ENCODE measurements at regions not wholly inside any gene's neighbourhood (a gene's known extent, or its start where the extent isn't known, plus 50 kb on each side); places are given as distances from the start of the nearest gene placed in this dataset.

DNA sequence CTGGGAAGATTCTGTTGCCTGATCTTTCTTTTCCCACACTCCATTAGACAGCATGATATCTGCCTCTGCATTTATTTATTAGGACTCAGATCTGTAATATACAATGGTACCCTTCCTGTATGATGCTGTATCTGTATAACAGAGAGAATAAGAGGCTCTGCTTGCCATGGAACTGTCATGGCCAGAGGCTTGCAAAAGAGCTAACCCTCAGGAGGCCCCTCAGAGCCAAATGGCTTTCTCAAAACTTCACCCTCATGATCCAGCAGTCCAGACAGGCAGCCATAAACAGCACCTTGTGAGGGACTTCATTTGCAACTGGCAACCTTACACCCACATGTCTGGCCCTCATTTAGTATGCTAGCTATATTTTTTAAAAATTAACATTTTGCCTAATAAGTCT, 57.6 kb downstream of the TMEM30B start (continued):
- TF ChIP-seq, protein P1, sequence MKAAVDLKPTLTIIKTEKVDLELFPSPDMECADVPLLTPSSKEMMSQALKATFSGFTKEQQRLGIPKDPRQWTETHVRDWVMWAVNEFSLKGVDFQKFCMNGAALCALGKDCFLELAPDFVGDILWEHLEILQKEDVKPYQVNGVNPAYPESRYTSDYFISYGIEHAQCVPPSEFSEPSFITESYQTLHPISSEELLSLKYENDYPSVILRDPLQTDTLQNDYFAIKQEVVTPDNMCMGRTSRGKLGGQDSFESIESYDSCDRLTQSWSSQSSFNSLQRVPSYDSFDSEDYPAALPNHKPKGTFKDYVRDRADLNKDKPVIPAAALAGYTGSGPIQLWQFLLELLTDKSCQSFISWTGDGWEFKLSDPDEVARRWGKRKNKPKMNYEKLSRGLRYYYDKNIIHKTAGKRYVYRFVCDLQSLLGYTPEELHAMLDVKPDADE (IDR thresholded peaks at IDR 0.05): no peak
- no peak for TF ChIP-seq NANOG (IDR thresholded peaks at IDR 0.05; ENCODE audit: borderline replicate concordance)
- no peak for TF ChIP-seq REST (IDR thresholded peaks at IDR 0.05; ENCODE audit: unreplicated experiment)
- no peak for TF ChIP-seq STAT1 (IDR thresholded peaks at IDR 0.05; ENCODE audit: unreplicated experiment)
- TF ChIP-seq JUNB (IDR thresholded peaks at IDR 0.05; ENCODE audit: unreplicated experiment): no peak
- no peak for TF ChIP-seq EZH2 (IDR thresholded peaks at IDR 0.05; ENCODE audit: low read depth, unreplicated experiment)
- TF ChIP-seq EZH2phosphoT487 (IDR thresholded peaks at IDR 0.05; ENCODE audit: unreplicated experiment): no peak
- TF ChIP-seq, protein P2, sequence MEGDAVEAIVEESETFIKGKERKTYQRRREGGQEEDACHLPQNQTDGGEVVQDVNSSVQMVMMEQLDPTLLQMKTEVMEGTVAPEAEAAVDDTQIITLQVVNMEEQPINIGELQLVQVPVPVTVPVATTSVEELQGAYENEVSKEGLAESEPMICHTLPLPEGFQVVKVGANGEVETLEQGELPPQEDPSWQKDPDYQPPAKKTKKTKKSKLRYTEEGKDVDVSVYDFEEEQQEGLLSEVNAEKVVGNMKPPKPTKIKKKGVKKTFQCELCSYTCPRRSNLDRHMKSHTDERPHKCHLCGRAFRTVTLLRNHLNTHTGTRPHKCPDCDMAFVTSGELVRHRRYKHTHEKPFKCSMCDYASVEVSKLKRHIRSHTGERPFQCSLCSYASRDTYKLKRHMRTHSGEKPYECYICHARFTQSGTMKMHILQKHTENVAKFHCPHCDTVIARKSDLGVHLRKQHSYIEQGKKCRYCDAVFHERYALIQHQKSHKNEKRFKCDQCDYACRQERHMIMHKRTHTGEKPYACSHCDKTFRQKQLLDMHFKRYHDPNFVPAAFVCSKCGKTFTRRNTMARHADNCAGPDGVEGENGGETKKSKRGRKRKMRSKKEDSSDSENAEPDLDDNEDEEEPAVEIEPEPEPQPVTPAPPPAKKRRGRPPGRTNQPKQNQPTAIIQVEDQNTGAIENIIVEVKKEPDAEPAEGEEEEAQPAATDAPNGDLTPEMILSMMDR (conservative IDR thresholded peaks at IDR 0.05; ENCODE audit: low read depth in 2 of 2): no peak

DNA sequence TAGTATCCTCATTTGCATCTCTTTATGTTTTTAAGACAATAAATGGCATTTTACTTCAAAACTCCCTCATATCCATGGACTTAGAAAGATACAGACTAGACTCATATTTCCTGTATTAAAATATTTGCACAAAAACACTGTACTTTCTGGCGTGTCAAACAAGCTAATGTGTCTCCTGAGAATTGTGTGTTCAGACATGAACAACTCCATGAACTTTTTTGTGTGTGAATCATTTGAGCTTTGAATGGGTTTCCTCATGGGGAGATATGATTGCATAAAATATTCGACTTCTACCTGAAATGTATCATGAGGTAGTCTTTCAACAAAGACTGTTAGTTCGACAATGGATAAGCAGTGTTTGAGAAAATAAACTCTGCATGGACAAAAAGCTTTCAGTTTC, 58.8 kb downstream of the TMEM30B start:
- Histone ChIP-seq H3K4me2 (peak overlapping the region; percentile 15; the same call in 1 of the 2 replicates), H3K79me2 (replicated peaks; ENCODE audit: insufficient read depth) (no peaks in the 10 kb centered on the region), H3K4me3 (no peak overlapping the region), H3K4me1 (ENCODE audit: insufficient read depth) (peaks cover 28% of the 10 kb centered on the region), H2AFZ (no peak overlapping the region), H3F3A (replicated peaks; ENCODE audit: low read depth) (no peaks in the 10 kb centered on the region), H3K9me2 (ENCODE audit: insufficient read depth) (0 out of 2 replicates have a peak, but pooled peaks cover 3% of the 10 kb centered on the region), H3K36me3 (ENCODE audit: insufficient read depth) (no peaks in the 10 kb centered on the region), H3K27ac (ENCODE audit: low read depth) (no peak overlapping the region), H4K20me1 (replicated peaks; ENCODE audit: insufficient read depth) (no peaks in the 10 kb centered on the region), H3K27me3 (ENCODE audit: insufficient read depth) (no peaks in the 10 kb centered on the region)
- DNase-seq (ENCODE audit: low spot score) (no peak), ATAC-seq (no peak)
- Mint-ChIP-seq H3K4me3 (no peak overlapping the region), H3K27me3 (ENCODE audit: insufficient read depth, low read depth, poor library complexity) (no peaks in the 10 kb centered on the region), H3K9me3 (no peaks in the 10 kb centered on the region), H3K36me3 (ENCODE audit: low read depth) (no peaks in the 10 kb centered on the region), H3K4me1 (peaks cover 41% of the 10 kb centered on the region), H3K27ac (no peak overlapping the region)
- TF ChIP-seq, protein P2 (conservative IDR thresholded peaks at IDR 0.05; ENCODE audit: low read depth in 2 of 2): no peak
- TF ChIP-seq EZH2phosphoT487 (IDR thresholded peaks at IDR 0.05; ENCODE audit: unreplicated experiment) (no peak), ZNF462 (CRISPR knock-in tag; IDR thresholded peaks at IDR 0.05) (no peak), STAT1 (IDR thresholded peaks at IDR 0.05; ENCODE audit: unreplicated experiment) (no peak)

Data from GM23338 (cell line).